Eye (tissue), 1 donor: ENCODE measurements at regions not wholly inside any gene's neighbourhood (a gene's known extent, or its start where the extent isn't known, plus 50 kb on each side); places are given as distances from the start of the nearest gene placed in this dataset.
"Not testable (repeated sequence)": the region's sequence is repeated elsewhere in the genome, so short reads cannot be mapped to it uniquely, and the experiment has no call there.

ENCODE experiments used
- DNase-seq: peaks from one replicate; pipeline ENCODE4 v3.0.0-alpha.2; 2015

GRCh38 chr2:215576572-215576971 is 140.7 kb upstream of the FN1 start:
- no peak for DNase-seq

GRCh38 chr2:215573496-215573895 is 137.6 kb upstream of the FN1 start:
- no peak for DNase-seq

DNA sequence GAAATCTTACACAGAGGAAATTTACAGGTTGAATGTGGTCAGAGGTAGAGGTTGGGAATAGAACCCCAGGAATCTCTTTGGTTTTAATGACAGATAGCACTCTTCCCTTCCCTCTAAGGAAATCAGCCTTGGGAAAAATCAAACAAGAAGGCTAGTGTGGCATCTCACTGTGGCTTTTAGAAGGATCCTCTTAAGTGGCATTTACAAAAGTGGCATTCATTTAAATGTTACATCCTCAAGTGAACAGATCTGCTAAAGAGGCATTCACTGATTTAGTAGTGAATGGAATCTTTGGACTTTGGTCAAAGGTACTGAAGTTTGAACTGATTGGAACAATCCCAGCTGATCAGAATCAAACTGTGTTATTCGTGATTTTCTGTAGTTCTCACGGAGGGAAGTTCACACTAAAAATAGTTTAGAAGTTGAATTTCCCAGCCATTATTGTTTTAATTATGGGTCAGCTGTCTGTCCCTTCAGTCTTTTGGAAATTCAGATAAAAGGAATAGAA is 136.5 kb upstream of the FN1 start:
- no peak for DNase-seq

GRCh38 chr2:215571689-215572088 is 135.8 kb upstream of the FN1 start:
- no peak for DNase-seq

DNA sequence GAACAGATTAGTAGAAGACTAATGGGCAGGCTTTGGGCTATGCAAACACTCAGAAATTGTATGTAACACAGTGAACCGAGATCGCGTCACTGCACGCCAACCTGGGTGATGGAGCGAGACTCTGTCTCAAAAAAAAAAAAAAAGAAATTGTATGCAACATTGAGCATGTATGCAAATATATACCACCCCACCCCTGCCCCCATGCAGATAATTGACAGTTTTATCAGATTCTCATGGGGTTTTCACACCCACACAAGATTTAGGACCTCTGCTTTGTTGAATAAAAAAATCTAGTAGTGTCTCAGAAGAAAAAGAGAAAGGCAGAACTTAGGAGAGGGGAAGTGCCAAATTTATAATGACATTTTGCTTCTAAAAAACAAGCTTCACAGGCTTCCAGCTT is 131.6 kb upstream of the FN1 start:
- DNase-seq, result no peak

GRCh38 chr2:215565897-215566296 is 130.0 kb upstream of the FN1 start:
- DNase-seq, result no peak

- DNase-seq, result no peak
These were observed 121.8 kb upstream of the FN1 start for GRCh38 chr2:215557701-215558100.

- DNase-seq, result no peak
These were observed 121.1 kb upstream of the FN1 start for GRCh38 chr2:215556979-215557378.

- DNase-seq, result no peak
These were observed 119.0 kb upstream of the FN1 start for GRCh38 chr2:215554689-215555498.

GRCh38 chr2:215553946-215554345 is 118.1 kb upstream of the FN1 start:
- no peak for DNase-seq

GRCh38 chr2:215552144-215552580 is 116.3 kb upstream of the FN1 start:
- DNase-seq, result no peak

DNA sequence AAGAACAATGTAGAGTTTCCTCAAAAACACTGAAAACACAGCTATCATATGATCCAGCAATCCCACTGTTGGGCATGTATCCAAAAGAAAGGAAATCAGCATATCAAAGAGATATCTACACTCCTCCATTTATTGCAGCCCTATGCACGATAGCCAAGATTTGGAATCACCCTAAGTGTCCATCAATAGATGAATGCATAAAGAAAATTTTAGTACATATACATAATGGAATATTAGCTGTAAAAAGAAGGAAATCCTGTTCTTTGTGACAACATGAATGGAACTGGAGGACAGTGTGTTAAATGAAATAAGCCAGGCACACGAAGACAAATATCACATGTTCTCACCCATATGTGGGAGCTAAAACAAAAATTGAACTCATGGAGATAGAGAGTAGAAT is 114.5 kb upstream of the FN1 start:
- DNase-seq, result no peak

DNA sequence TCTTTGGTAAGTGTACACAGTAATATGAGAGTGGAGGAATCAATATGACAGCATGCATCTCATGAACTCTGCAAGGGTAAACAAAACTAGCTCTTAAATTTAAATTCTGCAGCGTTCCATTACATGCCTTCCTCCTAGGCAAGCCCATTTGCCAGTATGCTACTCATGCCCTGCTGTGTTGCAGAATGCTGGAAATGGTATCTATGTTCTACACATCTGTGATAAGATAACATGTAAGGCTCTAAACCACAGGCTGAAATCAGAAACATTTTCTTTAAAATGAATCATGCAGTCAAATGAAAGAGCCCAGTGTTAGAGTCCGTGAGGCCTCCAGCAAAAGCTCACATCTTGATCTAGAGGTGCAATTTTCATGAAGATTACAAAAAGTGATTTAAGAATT is 112.8 kb upstream of the FN1 start:
- DNase-seq, result no peak

- DNase-seq, result no peak
These were observed 106.8 kb upstream of the FN1 start for GRCh38 chr2:215542690-215543089.

DNA sequence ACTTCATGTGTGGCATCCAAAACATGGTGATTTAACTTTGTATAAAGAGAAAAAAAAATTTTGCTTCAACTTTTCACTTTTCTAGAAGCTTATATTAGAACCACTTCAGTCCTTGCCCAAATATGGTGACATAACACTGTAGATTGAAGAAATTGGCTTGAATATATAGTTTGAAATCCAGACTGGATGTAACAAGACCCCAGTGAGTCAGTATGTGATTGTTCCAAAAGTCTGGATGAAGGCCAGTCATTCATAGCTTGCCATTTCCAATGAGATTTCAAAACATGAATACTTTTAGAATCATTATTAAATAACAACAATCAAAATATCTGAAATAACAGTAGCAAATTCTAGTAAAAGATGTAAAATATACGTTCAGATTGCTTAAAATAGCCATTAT is 104.8 kb upstream of the FN1 start:
- DNase-seq, result peak; percentile 48

DNA sequence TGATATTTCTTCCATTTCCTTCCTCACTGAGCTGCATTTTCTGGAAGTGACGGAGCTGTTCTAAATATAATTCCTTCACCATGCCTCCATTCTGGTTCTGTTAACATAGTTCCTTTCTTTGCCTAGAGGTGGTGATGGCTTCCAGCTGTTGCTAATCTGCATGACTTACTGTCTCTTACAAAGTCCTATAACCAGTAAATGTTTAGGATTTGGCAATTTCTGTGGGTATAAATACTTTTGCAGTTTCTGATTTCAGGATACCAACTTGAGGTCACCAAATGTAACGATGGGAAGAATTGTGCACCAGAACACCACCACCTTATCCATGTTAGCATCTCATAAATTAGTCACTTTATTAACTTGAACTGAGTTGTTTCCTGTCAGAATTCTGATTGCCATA is 101.7 kb upstream of the FN1 start:
- no peak for DNase-seq

DNA sequence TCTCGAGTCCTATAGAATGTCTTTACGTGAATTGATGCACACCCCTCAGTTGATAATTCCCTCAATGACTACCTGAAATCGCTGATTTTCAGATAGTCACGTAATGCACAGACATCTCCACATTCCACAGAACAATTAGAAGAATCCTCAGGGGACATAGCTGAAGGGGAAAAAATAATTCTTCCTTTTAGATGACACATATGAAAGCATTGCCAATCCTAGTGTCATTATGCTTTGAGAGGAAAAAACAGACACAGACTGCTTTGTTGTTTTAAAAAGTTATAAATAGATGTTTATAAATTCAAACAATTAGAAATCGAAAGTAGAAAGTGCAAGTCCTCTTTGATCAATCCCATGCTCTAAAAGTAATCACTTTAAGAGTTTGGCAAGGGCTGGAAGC is 100.6 kb upstream of the FN1 start:
- no peak for DNase-seq

GRCh38 chr2:215535741-215536140 is 99.9 kb upstream of the FN1 start:
- no peak for DNase-seq

GRCh38 chr2:215535125-215535668 is 99.3 kb upstream of the FN1 start:
- DNase-seq, result no peak

- DNase-seq, result not testable (repeated sequence)
These were observed 97.8 kb upstream of the FN1 start for GRCh38 chr2:215533716-215534115.

- no peak for DNase-seq
These were observed 97.0 kb upstream of the FN1 start for GRCh38 chr2:215532844-215533243.

GRCh38 chr2:215531284-215531683 is 95.4 kb upstream of the FN1 start:
- DNase-seq, result no peak

DNA sequence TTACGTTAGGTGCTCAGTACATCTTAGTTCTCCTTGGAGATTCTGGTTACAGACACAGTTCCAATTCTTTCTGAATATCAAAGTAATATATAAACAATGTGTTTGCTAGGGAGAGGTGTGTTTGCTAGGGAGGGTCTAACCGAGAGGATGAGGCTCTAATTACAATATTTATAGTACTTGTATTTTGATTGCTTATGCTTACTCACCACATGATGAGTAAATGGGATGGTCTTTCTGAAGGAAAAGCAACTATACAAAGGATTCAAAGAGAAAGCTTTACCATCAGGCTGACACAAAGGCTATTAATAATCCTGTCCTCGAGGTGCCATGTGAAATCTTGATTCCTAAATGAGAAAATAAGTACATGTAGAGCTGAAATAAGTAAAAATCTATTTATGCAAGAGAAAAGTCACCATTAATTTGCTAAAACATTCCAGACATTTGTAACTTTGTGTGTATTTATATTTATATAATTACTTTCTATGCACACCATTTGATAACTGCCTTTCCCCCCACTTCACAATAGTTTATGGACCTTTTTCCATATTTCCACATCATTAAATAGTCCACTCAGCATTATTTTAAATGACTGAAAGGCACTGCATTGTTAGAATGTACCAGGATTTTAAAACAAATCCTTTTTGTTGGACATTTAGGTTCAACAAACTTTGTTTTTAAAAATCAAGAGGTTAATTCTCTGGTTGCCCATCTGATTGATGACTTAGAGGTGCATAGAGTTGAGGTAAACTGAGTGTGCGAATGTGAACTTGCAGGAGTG is 94.5 kb upstream of the FN1 start:
- DNase-seq, result no peak

DNA sequence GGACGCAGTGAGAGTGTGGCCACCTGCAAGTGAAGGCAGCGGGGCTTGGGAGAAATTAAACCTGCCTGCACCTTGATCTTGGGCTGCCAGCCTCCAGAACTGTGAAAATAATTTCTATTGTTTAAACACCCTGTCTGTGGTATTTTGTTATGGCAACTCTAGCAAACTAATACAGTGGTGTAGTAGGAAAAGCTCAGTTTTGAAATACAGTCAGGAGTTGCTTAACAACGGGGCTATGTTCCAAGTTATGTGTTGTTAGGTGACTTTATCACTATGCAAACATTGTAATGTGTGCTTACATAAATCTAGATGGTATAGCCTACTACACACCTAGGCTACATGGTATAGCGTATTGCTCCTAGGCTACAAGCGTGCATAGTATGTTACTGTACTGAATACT is 93.4 kb upstream of the FN1 start:
- no peak for DNase-seq
